ENCODE measurements at regions not wholly inside any gene's neighbourhood (a gene's known extent, or its start where the extent isn't known, plus 50 kb on each side); places are given as distances from the start of the nearest gene placed in this dataset.

GRCh38 chr13:59373341-59373740 lies 790.4 kb downstream of the DIAPH3 start:
- TF ChIP-seq CTCF (IDR thresholded peaks at IDR 0.05) = no peak
- TF ChIP-seq POLR2A (IDR thresholded peaks at IDR 0.05) = no peak
